ENCODE measurements at regions not wholly inside any gene's neighbourhood (a gene's known extent, or its start where the extent isn't known, plus 50 kb on each side); places are given as distances from the start of the nearest gene placed in this dataset.

- Histone ChIP-seq H3K9me3 (ENCODE audit: control insufficient read depth in 2 of 2, low read length in 2 of 2) (no peaks in the 10 kb centered on the region), H3K4me3 (ENCODE audit: low read length in 2 of 2) (no peak overlapping the region), H3K9ac (ENCODE audit: low read depth in 1 of 2, low read length in 2 of 2) (no peak overlapping the region), H3K4me1 (ENCODE audit: control insufficient read depth in 2 of 2, insufficient read depth in 2 of 2, low read length in 2 of 2) (no peaks in the 10 kb centered on the region), H3K27ac (ENCODE audit: low read depth in 2 of 2, low read length in 2 of 2) (no peak overlapping the region), H3K36me3 (ENCODE audit: control insufficient read depth in 2 of 2, insufficient read depth in 2 of 2, low read length in 2 of 2) (no peaks in the 10 kb centered on the region), H3K27me3 (ENCODE audit: control insufficient read depth in 2 of 2, insufficient read depth in 2 of 2, low read length in 2 of 2) (no peaks in the 10 kb centered on the region)
These were observed 164.5 kb downstream of the GAS1 start for GRCh38 chr9:86782831-86783230.

DNA sequence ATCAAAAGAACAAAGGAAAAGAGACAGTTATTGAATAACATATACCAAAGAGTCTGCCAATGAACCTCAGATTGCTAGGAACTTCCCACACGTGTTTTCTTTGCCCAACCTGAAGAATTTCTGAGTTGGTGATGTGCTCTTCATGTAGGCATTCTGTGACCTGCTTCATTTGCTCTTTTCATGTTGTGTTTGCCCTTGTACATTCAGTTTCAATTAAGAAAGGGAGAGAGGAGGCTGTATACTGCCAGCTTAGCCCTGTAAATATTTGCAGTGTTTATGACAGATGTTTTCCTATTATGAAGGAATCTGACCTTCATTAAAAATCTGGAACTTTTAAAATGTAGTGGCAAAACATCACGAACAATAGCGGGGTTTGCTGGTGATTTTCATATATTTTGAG is 168.5 kb downstream of the GAS1 start:
- Histone ChIP-seq H3K36me3 (ENCODE audit: control insufficient read depth in 2 of 2, insufficient read depth in 2 of 2, low read length in 2 of 2) (no peaks in the 10 kb centered on the region), H3K4me1 (ENCODE audit: control insufficient read depth in 2 of 2, insufficient read depth in 2 of 2, low read length in 2 of 2) (no peaks in the 10 kb centered on the region), H3K9ac (ENCODE audit: low read depth in 1 of 2, low read length in 2 of 2) (no peak overlapping the region), H3K27me3 (ENCODE audit: control insufficient read depth in 2 of 2, insufficient read depth in 2 of 2, low read length in 2 of 2) (no peaks in the 10 kb centered on the region), H3K4me3 (ENCODE audit: low read length in 2 of 2) (no peak overlapping the region), H3K9me3 (ENCODE audit: control insufficient read depth in 2 of 2, low read length in 2 of 2) (no peaks in the 10 kb centered on the region), H3K27ac (ENCODE audit: low read depth in 2 of 2, low read length in 2 of 2) (no peak overlapping the region)

- Histone ChIP-seq H3K9ac (ENCODE audit: low read depth in 1 of 2, low read length in 2 of 2) (no peak overlapping the region), H3K4me3 (ENCODE audit: low read length in 2 of 2) (no peak overlapping the region), H3K9me3 (ENCODE audit: control insufficient read depth in 2 of 2, low read length in 2 of 2) (no peaks in the 10 kb centered on the region), H3K4me1 (ENCODE audit: control insufficient read depth in 2 of 2, insufficient read depth in 2 of 2, low read length in 2 of 2) (no peaks in the 10 kb centered on the region), H3K27me3 (ENCODE audit: control insufficient read depth in 2 of 2, insufficient read depth in 2 of 2, low read length in 2 of 2) (no peaks in the 10 kb centered on the region), H3K36me3 (ENCODE audit: control insufficient read depth in 2 of 2, insufficient read depth in 2 of 2, low read length in 2 of 2) (no peaks in the 10 kb centered on the region), H3K27ac (ENCODE audit: low read depth in 2 of 2, low read length in 2 of 2) (no peak overlapping the region)
These were observed 171.6 kb downstream of the GAS1 start for GRCh38 chr9:86775718-86776117.

DNA sequence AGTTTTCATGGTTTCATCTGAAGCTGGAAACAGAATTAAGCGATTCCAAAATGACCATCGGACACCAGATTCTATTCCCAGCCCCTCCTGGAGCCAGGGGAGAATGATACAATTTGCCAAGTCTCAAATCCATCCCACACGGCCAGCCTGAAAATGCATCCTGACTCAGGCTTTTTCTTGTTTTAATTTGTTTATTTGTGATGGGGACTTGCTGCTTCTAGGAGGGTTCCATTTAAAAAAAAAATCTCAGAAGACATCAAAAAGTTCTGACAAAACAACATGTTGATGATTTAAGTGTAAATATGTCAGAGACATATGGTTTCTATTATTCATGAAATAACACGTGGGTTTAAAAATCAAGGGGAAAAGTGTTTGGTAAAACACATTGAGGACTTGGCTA is 173.2 kb downstream of the GAS1 start:
- Histone ChIP-seq H3K9me3 (ENCODE audit: control insufficient read depth in 2 of 2, low read length in 2 of 2) (no peaks in the 10 kb centered on the region), H3K4me3 (ENCODE audit: low read length in 2 of 2) (no peak overlapping the region), H3K9ac (ENCODE audit: low read depth in 1 of 2, low read length in 2 of 2) (no peak overlapping the region), H3K27ac (ENCODE audit: low read depth in 2 of 2, low read length in 2 of 2) (no peak overlapping the region), H3K4me1 (ENCODE audit: control insufficient read depth in 2 of 2, insufficient read depth in 2 of 2, low read length in 2 of 2) (no peaks in the 10 kb centered on the region), H3K36me3 (ENCODE audit: control insufficient read depth in 2 of 2, insufficient read depth in 2 of 2, low read length in 2 of 2) (no peaks in the 10 kb centered on the region), H3K27me3 (ENCODE audit: control insufficient read depth in 2 of 2, insufficient read depth in 2 of 2, low read length in 2 of 2) (no peaks in the 10 kb centered on the region)

- Histone ChIP-seq H3K9ac (ENCODE audit: low read depth in 1 of 2, low read length in 2 of 2) (no peak overlapping the region), H3K27me3 (ENCODE audit: control insufficient read depth in 2 of 2, insufficient read depth in 2 of 2, low read length in 2 of 2) (no peaks in the 10 kb centered on the region), H3K9me3 (ENCODE audit: control insufficient read depth in 2 of 2, low read length in 2 of 2) (no peaks in the 10 kb centered on the region), H3K27ac (ENCODE audit: low read depth in 2 of 2, low read length in 2 of 2) (no peak overlapping the region), H3K36me3 (ENCODE audit: control insufficient read depth in 2 of 2, insufficient read depth in 2 of 2, low read length in 2 of 2) (no peaks in the 10 kb centered on the region), H3K4me1 (ENCODE audit: control insufficient read depth in 2 of 2, insufficient read depth in 2 of 2, low read length in 2 of 2) (no peaks in the 10 kb centered on the region), H3K4me3 (ENCODE audit: low read length in 2 of 2) (no peak overlapping the region)
These were observed 173.8 kb downstream of the GAS1 start for GRCh38 chr9:86773422-86773945.

GRCh38 chr9:86772635-86772993 is 174.7 kb downstream of the GAS1 start:
- Histone ChIP-seq H3K27me3 (ENCODE audit: control insufficient read depth in 2 of 2, insufficient read depth in 2 of 2, low read length in 2 of 2) (no peaks in the 10 kb centered on the region), H3K36me3 (ENCODE audit: control insufficient read depth in 2 of 2, insufficient read depth in 2 of 2, low read length in 2 of 2) (no peaks in the 10 kb centered on the region), H3K27ac (ENCODE audit: low read depth in 2 of 2, low read length in 2 of 2) (no peak overlapping the region), H3K4me1 (ENCODE audit: control insufficient read depth in 2 of 2, insufficient read depth in 2 of 2, low read length in 2 of 2) (no peaks in the 10 kb centered on the region), H3K9ac (ENCODE audit: low read depth in 1 of 2, low read length in 2 of 2) (no peak overlapping the region), H3K9me3 (ENCODE audit: control insufficient read depth in 2 of 2, low read length in 2 of 2) (no peaks in the 10 kb centered on the region), H3K4me3 (ENCODE audit: low read length in 2 of 2) (no peak overlapping the region)

DNA sequence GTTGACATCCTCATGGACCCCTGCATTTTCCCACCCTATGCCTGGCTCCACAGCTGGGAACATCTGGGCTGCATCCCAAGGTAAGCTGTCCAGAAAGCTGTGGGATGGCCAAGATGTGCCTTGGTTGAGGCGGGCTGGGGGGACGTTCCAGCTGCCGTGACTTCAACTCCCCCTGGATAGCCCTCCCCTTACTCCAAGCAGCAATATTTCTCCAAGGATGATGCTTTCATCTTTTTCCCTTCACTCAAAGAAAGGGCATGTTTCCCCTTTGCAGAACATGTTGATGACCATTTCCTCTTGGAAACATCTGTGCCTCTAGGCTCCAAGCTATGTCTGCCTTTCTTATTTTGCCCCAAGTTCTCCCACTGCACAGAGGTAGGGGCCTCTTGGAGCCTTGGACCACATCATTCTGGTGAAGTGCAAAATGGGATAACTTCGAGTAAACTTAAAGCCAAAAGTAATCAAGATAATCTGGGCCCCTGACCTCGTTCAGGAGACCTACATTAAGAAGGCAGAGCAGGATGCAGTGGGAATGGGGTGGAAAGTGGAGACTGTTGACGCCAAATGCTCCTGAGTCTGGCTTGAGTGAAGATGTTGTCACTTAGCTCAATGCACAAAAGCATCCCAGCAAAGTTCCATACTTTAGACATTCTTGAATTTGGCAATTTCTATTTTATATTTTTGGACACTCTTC is 175.2 kb downstream of the GAS1 start:
- Histone ChIP-seq H3K4me1 (ENCODE audit: control insufficient read depth in 2 of 2, insufficient read depth in 2 of 2, low read length in 2 of 2) (no peaks in the 10 kb centered on the region), H3K36me3 (ENCODE audit: control insufficient read depth in 2 of 2, insufficient read depth in 2 of 2, low read length in 2 of 2) (no peaks in the 10 kb centered on the region), H3K4me3 (ENCODE audit: low read length in 2 of 2) (no peak overlapping the region), H3K9me3 (ENCODE audit: control insufficient read depth in 2 of 2, low read length in 2 of 2) (no peaks in the 10 kb centered on the region), H3K27ac (ENCODE audit: low read depth in 2 of 2, low read length in 2 of 2) (no peak overlapping the region), H3K9ac (ENCODE audit: low read depth in 1 of 2, low read length in 2 of 2) (no peak overlapping the region), H3K27me3 (ENCODE audit: control insufficient read depth in 2 of 2, insufficient read depth in 2 of 2, low read length in 2 of 2) (no peaks in the 10 kb centered on the region)

DNA sequence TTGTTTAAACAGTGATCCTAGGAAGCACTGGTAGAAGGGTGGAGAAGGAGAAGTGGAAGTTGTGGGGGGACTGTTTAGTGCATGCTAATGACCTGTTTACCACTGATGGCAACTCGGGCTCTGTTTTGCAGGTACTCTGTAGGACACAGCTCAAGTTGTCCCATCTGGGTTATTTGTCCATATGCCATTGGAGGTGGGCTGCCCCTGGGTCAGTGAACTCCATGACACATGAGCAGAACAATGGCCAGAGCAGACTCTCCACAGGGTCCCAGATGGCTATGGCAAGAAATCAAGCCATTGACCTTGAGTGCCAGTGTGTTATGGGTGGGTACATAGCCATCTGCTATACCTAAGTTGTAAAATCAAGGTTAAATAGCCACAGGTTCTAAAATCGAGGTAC is 175.9 kb downstream of the GAS1 start:
- no peak overlapping the region for H3K27ac ChIP-seq (ENCODE audit: low read depth in 2 of 2, low read length in 2 of 2)
- no peaks in the 10 kb centered on the region for H3K36me3 ChIP-seq (ENCODE audit: control insufficient read depth in 2 of 2, insufficient read depth in 2 of 2, low read length in 2 of 2)

GRCh38 chr9:86768709-86769108 is 178.6 kb downstream of the GAS1 start:
- Histone ChIP-seq H3K9me3 (ENCODE audit: control insufficient read depth in 2 of 2, low read length in 2 of 2) (no peaks in the 10 kb centered on the region), H3K36me3 (ENCODE audit: control insufficient read depth in 2 of 2, insufficient read depth in 2 of 2, low read length in 2 of 2) (no peaks in the 10 kb centered on the region), H3K27ac (ENCODE audit: low read depth in 2 of 2, low read length in 2 of 2) (no peak overlapping the region), H3K9ac (ENCODE audit: low read depth in 1 of 2, low read length in 2 of 2) (no peak overlapping the region), H3K4me1 (ENCODE audit: control insufficient read depth in 2 of 2, insufficient read depth in 2 of 2, low read length in 2 of 2) (no peaks in the 10 kb centered on the region), H3K27me3 (ENCODE audit: control insufficient read depth in 2 of 2, insufficient read depth in 2 of 2, low read length in 2 of 2) (no peaks in the 10 kb centered on the region), H3K4me3 (ENCODE audit: low read length in 2 of 2) (no peak overlapping the region)

More for the DNA sequence above, 175.9 kb downstream of the GAS1 start:
- no peaks in the 10 kb centered on the region for H3K4me1 ChIP-seq (ENCODE audit: control insufficient read depth in 2 of 2, insufficient read depth in 2 of 2, low read length in 2 of 2)
- no peak overlapping the region for H3K4me3 ChIP-seq (ENCODE audit: low read length in 2 of 2)
- no peaks in the 10 kb centered on the region for H3K27me3 ChIP-seq (ENCODE audit: control insufficient read depth in 2 of 2, insufficient read depth in 2 of 2, low read length in 2 of 2)
- H3K9ac ChIP-seq (ENCODE audit: low read depth in 1 of 2, low read length in 2 of 2) = no peak overlapping the region
- H3K9me3 ChIP-seq (ENCODE audit: control insufficient read depth in 2 of 2, low read length in 2 of 2) = no peaks in the 10 kb centered on the region

- H3K27ac ChIP-seq (ENCODE audit: low read depth in 2 of 2, low read length in 2 of 2) = no peak overlapping the region
These were observed 179.3 kb downstream of the GAS1 start for GRCh38 chr9:86768020-86768419.

More at GRCh38 chr9:86768020-86768419, 179.3 kb downstream of the GAS1 start:
- H3K36me3 ChIP-seq (ENCODE audit: control insufficient read depth in 2 of 2, insufficient read depth in 2 of 2, low read length in 2 of 2) = no peaks in the 10 kb centered on the region
- H3K4me1 ChIP-seq (ENCODE audit: control insufficient read depth in 2 of 2, insufficient read depth in 2 of 2, low read length in 2 of 2) = no peaks in the 10 kb centered on the region
- no peaks in the 10 kb centered on the region for H3K27me3 ChIP-seq (ENCODE audit: control insufficient read depth in 2 of 2, insufficient read depth in 2 of 2, low read length in 2 of 2)
- H3K9me3 ChIP-seq (ENCODE audit: control insufficient read depth in 2 of 2, low read length in 2 of 2) = no peaks in the 10 kb centered on the region
- H3K9ac ChIP-seq (ENCODE audit: low read depth in 1 of 2, low read length in 2 of 2) = no peak overlapping the region
- no peak overlapping the region for H3K4me3 ChIP-seq (ENCODE audit: low read length in 2 of 2)
